HG02763 (cell line): ENCODE measurements at regions not wholly inside any gene's neighbourhood (a gene's known extent, or its start where the extent isn't known, plus 50 kb on each side); places are given as distances from the start of the nearest gene placed in this dataset.

Source experiments
- ATAC-seq: cut with Tn5 transposase; IDR thresholded peaks from one replicate; pipeline ENCODE4 v1.9.1; 2021; ENCODE audit warnings: mild to moderate bottlenecking, moderate library complexity; ENCODE audit not compliant: unreplicated experiment

GRCh38 chr2:52423655-52424054 is 1343.9 kb upstream of the CHAC2 start:
- ATAC-seq: no peak

- no peak for ATAC-seq
Measured at GRCh38 chr2:52423111-52423510, 1344.5 kb upstream of the CHAC2 start.

- no peak for ATAC-seq
Measured at GRCh38 chr2:52416340-52416739, 1351.3 kb upstream of the CHAC2 start.

- no peak for ATAC-seq
Measured at GRCh38 chr2:52414561-52415295, 1352.9 kb upstream of the CHAC2 start.

- ATAC-seq: peak; percentile 71
Measured at GRCh38 chr2:52409308-52410118, 1358.1 kb upstream of the CHAC2 start.

GRCh38 chr2:52405980-52406379 is 1361.6 kb upstream of the CHAC2 start:
- ATAC-seq: no peak

- ATAC-seq: no peak
Measured at GRCh38 chr2:52404866-52405265, 1362.7 kb upstream of the CHAC2 start.

GRCh38 chr2:52404046-52404445 is 1363.6 kb upstream of the CHAC2 start:
- ATAC-seq: no peak

GRCh38 chr2:52402128-52402527 is 1365.5 kb upstream of the CHAC2 start:
- no peak for ATAC-seq

GRCh38 chr2:52396836-52397235 is 1364.9 kb upstream of the NRXN1 start:
- no peak for ATAC-seq

GRCh38 chr2:52395912-52396311 is 1364.0 kb upstream of the NRXN1 start:
- ATAC-seq: no peak

GRCh38 chr2:52391621-52392020 is 1359.7 kb upstream of the NRXN1 start:
- ATAC-seq: no peak

- ATAC-seq: no peak
Measured at GRCh38 chr2:52390651-52391050, 1358.7 kb upstream of the NRXN1 start.

- ATAC-seq: no peak
Measured at GRCh38 chr2:52387937-52388590, 1356.1 kb upstream of the NRXN1 start.

- no peak for ATAC-seq
Measured at GRCh38 chr2:52386433-52387030, 1354.6 kb upstream of the NRXN1 start.

GRCh38 chr2:52383541-52383940 is 1351.6 kb upstream of the NRXN1 start:
- no peak for ATAC-seq

- no peak for ATAC-seq
Measured at GRCh38 chr2:52369178-52369577, 1337.2 kb upstream of the NRXN1 start.

- no peak for ATAC-seq
Measured at GRCh38 chr2:52368141-52368540, 1336.2 kb upstream of the NRXN1 start.

GRCh38 chr2:52365946-52366345 is 1334.0 kb upstream of the NRXN1 start:
- no peak for ATAC-seq

GRCh38 chr2:52356556-52356955 is 1324.6 kb upstream of the NRXN1 start:
- ATAC-seq: no peak

- no peak for ATAC-seq
Measured at GRCh38 chr2:52347292-52347691, 1315.4 kb upstream of the NRXN1 start.
